ENCODE measurements at regions not wholly inside any gene's neighbourhood (a gene's known extent, or its start where the extent isn't known, plus 50 kb on each side); places are given as distances from the start of the nearest gene placed in this dataset.

- no peaks in the 10 kb centered on the region for H3K27me3 Mint-ChIP-seq (ENCODE audit: insufficient read depth, low read depth)
- Histone ChIP-seq H3K9ac (no peak overlapping the region), H3K79me2 (ENCODE audit: low read depth) (no peaks in the 10 kb centered on the region), H3K27ac (no peak overlapping the region), H3K4me2 (no peak overlapping the region), H2AFZ (replicated peaks) (no peak overlapping the region), H3F3A (ENCODE audit: low read depth) (no peaks in the 10 kb centered on the region), H4K20me1 (ENCODE audit: low read depth) (no peaks in the 10 kb centered on the region), H3K36me3 (no peaks in the 10 kb centered on the region), H3K27me3 (no peaks in the 10 kb centered on the region), H3K4me3 (no peak overlapping the region), H3K4me1 (no peaks in the 10 kb centered on the region), H3K9me3 (ENCODE audit: low read depth) (no peaks in the 10 kb centered on the region)
- peaks cover 2% of the 10 kb centered on the region for H3K4me1 Mint-ChIP-seq
- TF ChIP-seq EZH2phosphoT487 (IDR thresholded peaks at IDR 0.05), result no peak
- no peak for TF ChIP-seq EZH2 (IDR thresholded peaks at IDR 0.05)
- no peak for TF ChIP-seq CTCF (IDR thresholded peaks at IDR 0.05)
- H3K9me3 Mint-ChIP-seq, result no peaks in the 10 kb centered on the region
- no peak overlapping the region for H3K4me3 Mint-ChIP-seq
- no peak overlapping the region for H3K27ac Mint-ChIP-seq
- no peaks in the 10 kb centered on the region for H3K36me3 Mint-ChIP-seq
- DNase-seq (ENCODE audit: low spot score), result no peak
These were observed 408.7 kb downstream of the PIK3C3 start for GRCh38 chr18:42363446-42364441.

- Histone ChIP-seq H3K9me3 (ENCODE audit: low read depth) (no peaks in the 10 kb centered on the region), H4K20me1 (ENCODE audit: low read depth) (no peaks in the 10 kb centered on the region), H3K4me1 (no peaks in the 10 kb centered on the region), H3K79me2 (ENCODE audit: low read depth) (no peaks in the 10 kb centered on the region), H3K27ac (no peak overlapping the region), H3K4me2 (no peak overlapping the region), H3F3A (ENCODE audit: low read depth) (no peaks in the 10 kb centered on the region), H2AFZ (replicated peaks) (no peak overlapping the region), H3K9ac (no peak overlapping the region), H3K36me3 (no peaks in the 10 kb centered on the region), H3K4me3 (no peak overlapping the region), H3K27me3 (no peaks in the 10 kb centered on the region)
- Mint-ChIP-seq H3K9me3 (no peaks in the 10 kb centered on the region), H3K4me1 (peaks cover 2% of the 10 kb centered on the region), H3K27me3 (ENCODE audit: insufficient read depth, low read depth) (no peaks in the 10 kb centered on the region), H3K36me3 (no peaks in the 10 kb centered on the region), H3K4me3 (no peak overlapping the region), H3K27ac (no peak overlapping the region)
- TF ChIP-seq EZH2 (IDR thresholded peaks at IDR 0.05) (no peak), CTCF (IDR thresholded peaks at IDR 0.05) (no peak)
- no peak for DNase-seq (ENCODE audit: low spot score)
These were observed 409.7 kb downstream of the PIK3C3 start for GRCh38 chr18:42364766-42365165.

DNA sequence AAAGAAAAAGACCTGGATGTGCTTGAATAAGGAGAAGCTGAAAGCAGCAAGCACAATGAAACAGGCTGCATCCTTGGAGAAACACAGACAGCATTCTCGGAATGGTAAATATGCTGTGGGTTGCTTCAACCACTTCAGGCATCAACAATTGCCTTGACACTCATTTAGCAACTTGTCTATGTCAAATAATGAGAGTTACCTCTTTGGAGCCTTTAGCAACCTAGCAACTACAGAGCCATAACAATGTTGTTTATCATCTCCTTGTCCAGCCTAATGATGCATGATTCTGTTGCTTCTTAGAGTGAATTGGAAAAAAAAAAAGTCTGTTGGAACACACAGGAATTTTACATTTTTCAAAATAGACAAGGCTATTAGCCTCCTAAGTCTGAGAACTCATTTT, 410.6 kb downstream of the PIK3C3 start:
- Histone ChIP-seq H3K9ac (no peak overlapping the region), H3K27ac (no peak overlapping the region), H3F3A (ENCODE audit: low read depth) (no peaks in the 10 kb centered on the region), H3K79me2 (ENCODE audit: low read depth) (no peaks in the 10 kb centered on the region), H3K36me3 (no peaks in the 10 kb centered on the region), H3K4me2 (no peak overlapping the region), H2AFZ (replicated peaks) (no peak overlapping the region), H3K9me3 (ENCODE audit: low read depth) (no peaks in the 10 kb centered on the region), H3K27me3 (no peaks in the 10 kb centered on the region), H3K4me3 (no peak overlapping the region), H4K20me1 (ENCODE audit: low read depth) (no peaks in the 10 kb centered on the region), H3K4me1 (no peaks in the 10 kb centered on the region)
- no peak for DNase-seq (ENCODE audit: low spot score)
- Mint-ChIP-seq H3K36me3 (no peaks in the 10 kb centered on the region), H3K4me1 (peaks cover 2% of the 10 kb centered on the region), H3K27ac (no peak overlapping the region), H3K27me3 (ENCODE audit: insufficient read depth, low read depth) (no peaks in the 10 kb centered on the region), H3K4me3 (no peak overlapping the region), H3K9me3 (no peaks in the 10 kb centered on the region)
- no peak for TF ChIP-seq EZH2phosphoT487 (IDR thresholded peaks at IDR 0.05)
- TF ChIP-seq CTCF (IDR thresholded peaks at IDR 0.05), result no peak
- no peak for TF ChIP-seq EZH2 (IDR thresholded peaks at IDR 0.05)

Measured in neural progenitor cell (in vitro differentiated cells).